Liver (tissue), 8 donors: ENCODE measurements at regions not wholly inside any gene's neighbourhood (a gene's known extent, or its start where the extent isn't known, plus 50 kb on each side); places are given as distances from the start of the nearest gene placed in this dataset.

Experiments
- DNase-seq: peaks from one replicate; pipeline ENCODE4 v3.0.0-alpha.2; 2017; ENCODE audit warnings: low spot score
- H3K27ac ChIP-seq, 2 donors: one replicate each; pipeline ENCODE4 v1.7.0; 2013; ENCODE audit warnings: inconsistent platforms in 2 of 2, low read length in 2 of 2, control low read depth in 1 of 2, low read depth in 1 of 2, mild to moderate bottlenecking in 1 of 2
- H3K27me3 ChIP-seq, 4 donors: one replicate each; pipeline versions ENCODE4 v1.6.1 to v1.7.0; 2013; ENCODE audit warnings: low read length in 3 of 4, inconsistent platforms in 1 of 4, mild to moderate bottlenecking in 1 of 4, moderate library complexity in 1 of 4; ENCODE audit not compliant: control insufficient read depth in 4 of 4, insufficient read depth in 4 of 4
- H3K36me3 ChIP-seq, 4 donors: one replicate each; pipeline versions ENCODE4 v1.6.1 to v1.7.0; 2013; ENCODE audit warnings: low read length in 3 of 4, mild to moderate bottlenecking in 3 of 4, low read depth in 1 of 4, moderate library complexity in 1 of 4; ENCODE audit not compliant: control insufficient read depth in 4 of 4, insufficient read depth in 3 of 4
- H3K4me1 ChIP-seq, 4 donors: one replicate each; pipeline versions ENCODE4 v1.6.1 to v1.7.0; 2013; ENCODE audit warnings: low read length in 3 of 4, mild to moderate bottlenecking in 3 of 4, moderate library complexity in 1 of 4; ENCODE audit not compliant: control insufficient read depth in 4 of 4, insufficient read depth in 4 of 4
- H3K4me3 ChIP-seq, 3 donors: one replicate each; pipeline versions ENCODE4 v1.6.1 to v1.7.0; 2013; ENCODE audit warnings: low read length in 3 of 3, control low read depth in 1 of 3, low read depth in 1 of 3, mild to moderate bottlenecking in 1 of 3
- H3K9ac ChIP-seq, 2 donors: one replicate each; pipeline ENCODE4 v1.7.0; 2013; ENCODE audit warnings: low read length in 2 of 2, mild to moderate bottlenecking in 2 of 2, moderate library complexity in 2 of 2, control low read depth in 1 of 2, low read depth in 1 of 2
- H3K9me3 ChIP-seq, 4 donors: one replicate each; pipeline versions ENCODE4 v1.6.1 to v1.7.0; 2013; ENCODE audit warnings: low read length in 3 of 4; ENCODE audit not compliant: control insufficient read depth in 4 of 4
- EGR1 ChIP-seq, 2 donors: IDR thresholded peaks; 2 replicates each; pipeline ENCODE4 v1.6.1; 2016 to 2018; ENCODE audit warnings: antibody characterized with exemption in 2 of 2, low read depth in 2 of 2
- FOXA1 ChIP-seq: IDR thresholded peaks from 2 replicates; pipeline ENCODE4 v1.6.1; 2016; ENCODE audit warnings: antibody characterized with exemption
- FOXA2 ChIP-seq: IDR thresholded peaks from 2 replicates; pipeline ENCODE4 v1.6.1; 2016; ENCODE audit warnings: antibody characterized with exemption
- GABPA ChIP-seq, 2 donors: IDR thresholded peaks in 1 of 2; conservative IDR thresholded peaks in 1 of 2; 2 replicates each; pipeline ENCODE4 v1.6.1; 2016; ENCODE audit warnings: antibody characterized with exemption in 2 of 2, mild to moderate bottlenecking in 1 of 2, moderate library complexity in 1 of 2
- HNF4A ChIP-seq, 2 donors: conservative IDR thresholded peaks; 2 replicates each; pipeline ENCODE4 v1.6.1; 2016; ENCODE audit warnings: antibody characterized with exemption in 2 of 2, mild to moderate bottlenecking in 2 of 2
- HNF4G ChIP-seq: IDR thresholded peaks from 2 replicates; pipeline ENCODE4 v1.6.1; 2016; ENCODE audit warnings: antibody characterized with exemption
- JUND ChIP-seq, 2 donors: IDR thresholded peaks; 2 replicates each; pipeline ENCODE4 v1.6.1; 2016; ENCODE audit warnings: antibody characterized with exemption in 2 of 2
- MAX ChIP-seq: IDR thresholded peaks from 2 replicates; pipeline ENCODE4 v1.6.1; 2016; ENCODE audit warnings: antibody characterized with exemption
- NR2F2 ChIP-seq: IDR thresholded peaks from 2 replicates; pipeline ENCODE4 v1.6.1; 2016; ENCODE audit warnings: antibody characterized with exemption
- RAD21 ChIP-seq, 2 donors: IDR thresholded peaks; 2 replicates each; pipeline ENCODE4 v1.6.1; 2016; ENCODE audit warnings: antibody characterized with exemption in 2 of 2, mild to moderate bottlenecking in 2 of 2
- RXRA ChIP-seq, 2 donors: IDR thresholded peaks; 2 replicates each; pipeline ENCODE4 v1.6.1; 2017 to 2018; ENCODE audit warnings: antibody characterized with exemption in 2 of 2, mild to moderate bottlenecking in 1 of 2
- SP1 ChIP-seq: IDR thresholded peaks from 2 replicates; pipeline ENCODE4 v1.6.1; 2018; ENCODE audit warnings: antibody characterized with exemption, mild to moderate bottlenecking
- TAF1 ChIP-seq: conservative IDR thresholded peaks from 2 replicates; pipeline ENCODE4 v1.6.1; 2016; ENCODE audit warnings: antibody characterized with exemption, mild to moderate bottlenecking
- YY1 ChIP-seq: IDR thresholded peaks from 2 replicates; pipeline ENCODE4 v1.6.1; 2016; ENCODE audit warnings: antibody characterized with exemption, mild to moderate bottlenecking
- ZBTB33 ChIP-seq: IDR thresholded peaks from 2 replicates; pipeline ENCODE4 v1.6.1; 2016; ENCODE audit warnings: antibody characterized with exemption
- WGBS: extraction: QIAGEN DNeasy Blood & Tissue Kit; methylation state at CpG from one replicate; pipeline ENCODE4 v1.1.7; 2013; 5-methylcytosine and 5-hydroxymethylcytosine counted together
- TF ChIP-seq, protein P1 (sequence below): fragments of 150-350 bp; IDR thresholded peaks from 2 replicates; pipeline ENCODE4 v1.5.1; 2017; ENCODE audit warnings: improper control_type of control experiment, low read depth, low read length; ENCODE audit not compliant: missing input control
- TF ChIP-seq, protein P2 (sequence below): IDR thresholded peaks from 2 replicates; pipeline ENCODE4 v1.6.1; 2016; ENCODE audit warnings: antibody characterized with exemption
- donor health status: healthy.
- donor health status: healthy.
- donor health status: healthy.
- donor health status: healthy.
- donor health status: healthy.

DNA sequence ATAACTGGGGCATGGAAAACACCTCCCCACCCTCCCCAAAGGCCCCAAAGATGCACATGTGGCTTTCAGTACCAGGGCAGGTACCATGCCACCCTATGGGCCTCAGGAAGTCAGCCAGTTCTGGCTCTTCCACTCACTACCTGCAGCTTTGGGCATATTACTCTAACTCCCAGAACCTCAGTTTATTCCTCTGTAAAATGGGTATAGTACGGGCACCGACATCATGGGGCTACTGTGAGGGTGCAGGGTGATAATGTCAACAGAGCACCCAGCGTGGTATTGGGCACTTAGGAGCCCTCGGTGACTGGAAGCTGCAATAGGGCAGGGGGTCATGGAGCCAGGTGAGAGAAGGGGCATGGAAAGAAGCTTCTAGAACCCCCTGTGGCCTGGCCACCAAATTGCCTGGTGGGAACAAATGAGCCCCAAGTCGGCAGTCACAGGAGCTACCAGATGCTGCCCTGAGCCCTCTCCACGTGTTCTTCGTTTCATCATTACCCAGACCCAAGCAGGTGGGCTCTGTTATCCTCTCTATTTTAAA is 512.1 kb downstream of the SHQ1 start:
- Histone ChIP-seq H3K36me3 (no peaks in the 10 kb centered on the region), H3K4me1 (peaks cover 0 to 3% (median 0%) of the 10 kb centered on the region in 4 donors), H3K9ac (no peak overlapping the region), H3K27me3 (no peaks in the 10 kb centered on the region), H3K4me3 (no peak overlapping the region), H3K27ac (no peak overlapping the region), H3K9me3 (no peaks in the 10 kb centered on the region)
- no peak for DNase-seq
- TF ChIP-seq GABPA (IDR thresholded peaks at IDR 0.05 in 1 of 2, conservative IDR thresholded peaks at IDR 0.05 in 1 of 2) (no peak), YY1 (no peak), FOXA1 (no peak), RAD21 (IDR thresholded peaks at IDR 0.05) (no peak), TAF1 (no peak), SP1 (no peak), RXRA (IDR thresholded peaks at IDR 0.05) (no peak), JUND (IDR thresholded peaks at IDR 0.05) (no peak), NR2F2 (no peak), HNF4A (conservative IDR thresholded peaks at IDR 0.05) (no peak), HNF4G (no peak), EGR1 (IDR thresholded peaks at IDR 0.05; ENCODE audit: low read depth in 2 of 2) (no peak), ZBTB33 (no peak), MAX (no peak)
- TF ChIP-seq, protein P1, sequence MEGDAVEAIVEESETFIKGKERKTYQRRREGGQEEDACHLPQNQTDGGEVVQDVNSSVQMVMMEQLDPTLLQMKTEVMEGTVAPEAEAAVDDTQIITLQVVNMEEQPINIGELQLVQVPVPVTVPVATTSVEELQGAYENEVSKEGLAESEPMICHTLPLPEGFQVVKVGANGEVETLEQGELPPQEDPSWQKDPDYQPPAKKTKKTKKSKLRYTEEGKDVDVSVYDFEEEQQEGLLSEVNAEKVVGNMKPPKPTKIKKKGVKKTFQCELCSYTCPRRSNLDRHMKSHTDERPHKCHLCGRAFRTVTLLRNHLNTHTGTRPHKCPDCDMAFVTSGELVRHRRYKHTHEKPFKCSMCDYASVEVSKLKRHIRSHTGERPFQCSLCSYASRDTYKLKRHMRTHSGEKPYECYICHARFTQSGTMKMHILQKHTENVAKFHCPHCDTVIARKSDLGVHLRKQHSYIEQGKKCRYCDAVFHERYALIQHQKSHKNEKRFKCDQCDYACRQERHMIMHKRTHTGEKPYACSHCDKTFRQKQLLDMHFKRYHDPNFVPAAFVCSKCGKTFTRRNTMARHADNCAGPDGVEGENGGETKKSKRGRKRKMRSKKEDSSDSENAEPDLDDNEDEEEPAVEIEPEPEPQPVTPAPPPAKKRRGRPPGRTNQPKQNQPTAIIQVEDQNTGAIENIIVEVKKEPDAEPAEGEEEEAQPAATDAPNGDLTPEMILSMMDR = no peak
- TF ChIP-seq, protein P2, sequence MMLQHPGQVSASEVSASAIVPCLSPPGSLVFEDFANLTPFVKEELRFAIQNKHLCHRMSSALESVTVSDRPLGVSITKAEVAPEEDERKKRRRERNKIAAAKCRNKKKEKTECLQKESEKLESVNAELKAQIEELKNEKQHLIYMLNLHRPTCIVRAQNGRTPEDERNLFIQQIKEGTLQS = no peak
- WGBS = 90% methylated on average over 7 of the region's 7 CpGs

- H3K27ac ChIP-seq = no peak overlapping the region
- H3K9me3 ChIP-seq = no peaks in the 10 kb centered on the region
- H3K36me3 ChIP-seq = no peaks in the 10 kb centered on the region
- no peak for DNase-seq
- no peak overlapping the region for H3K9ac ChIP-seq
- no peak overlapping the region for H3K4me3 ChIP-seq
- H3K27me3 ChIP-seq = no peaks in the 10 kb centered on the region
- 90% methylated on average over 10 of the region's 10 CpGs for WGBS
- H3K4me1 ChIP-seq = peaks cover 0 to 3% (median 0%) of the 10 kb centered on the region in 4 donors
- no peak for TF ChIP-seq TAF1
- no peak for TF ChIP-seq HNF4G
- TF ChIP-seq, protein P2 = no peak
- TF ChIP-seq RXRA (IDR thresholded peaks at IDR 0.05) = no peak
- TF ChIP-seq NR2F2 = no peak
- TF ChIP-seq FOXA2 = no peak
- TF ChIP-seq YY1 = no peak
- no peak for TF ChIP-seq HNF4A (conservative IDR thresholded peaks at IDR 0.05)
- TF ChIP-seq ZBTB33 = no peak
- TF ChIP-seq GABPA (IDR thresholded peaks at IDR 0.05 in 1 of 2, conservative IDR thresholded peaks at IDR 0.05 in 1 of 2) = no peak
- TF ChIP-seq SP1 = no peak
- no peak for TF ChIP-seq MAX
- TF ChIP-seq, protein P1 = no peak
- no peak for TF ChIP-seq RAD21 (IDR thresholded peaks at IDR 0.05)
Observed at GRCh38 chr3:72335458-72336095, 512.7 kb downstream of the SHQ1 start.
